NCI-H2227 treated with DMSO at 0.1 percent for 48 hours (cell line): ENCODE measurements at regions not wholly inside any gene's neighbourhood (a gene's known extent, or its start where the extent isn't known, plus 50 kb on each side); places are given as distances from the start of the nearest gene placed in this dataset.
"Not testable (repeated sequence)": the region's sequence is repeated elsewhere in the genome, so short reads cannot be mapped to it uniquely, and the experiment has no call there.

Source experiments
- DNase-seq: peaks from one replicate; lab custom pipeline; 2025; lab: John Stamatoyannopoulos, UW

- DNase-seq: not testable (repeated sequence)
Measured at GRCh38 chr2:111287646-111288568, 167.2 kb downstream of the BCL2L11 start.

GRCh38 chr2:111290370-111290769 lies 169.7 kb downstream of the BCL2L11 start:
- not testable (repeated sequence) for DNase-seq

DNA sequence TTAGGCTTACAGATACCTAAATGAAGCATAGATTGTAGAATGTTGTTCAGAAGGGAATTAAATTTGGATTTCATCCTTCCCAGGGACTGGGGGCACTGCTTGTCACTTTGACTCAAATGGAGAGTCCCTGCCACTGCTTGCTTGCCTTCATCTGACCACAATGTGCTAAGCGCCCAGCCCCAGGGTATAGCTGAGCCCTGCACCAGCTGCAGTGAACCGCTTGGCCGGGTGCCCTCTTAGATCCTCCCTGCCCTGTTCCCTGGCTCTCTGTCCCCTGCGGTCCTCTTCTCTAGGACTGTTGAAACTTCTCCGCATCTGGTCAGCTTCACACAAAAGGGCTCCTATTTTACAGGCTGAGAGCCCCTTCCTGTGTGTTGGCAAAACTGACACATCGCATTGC lies 170.9 kb downstream of the BCL2L11 start:
- DNase-seq: not testable (repeated sequence)

DNA sequence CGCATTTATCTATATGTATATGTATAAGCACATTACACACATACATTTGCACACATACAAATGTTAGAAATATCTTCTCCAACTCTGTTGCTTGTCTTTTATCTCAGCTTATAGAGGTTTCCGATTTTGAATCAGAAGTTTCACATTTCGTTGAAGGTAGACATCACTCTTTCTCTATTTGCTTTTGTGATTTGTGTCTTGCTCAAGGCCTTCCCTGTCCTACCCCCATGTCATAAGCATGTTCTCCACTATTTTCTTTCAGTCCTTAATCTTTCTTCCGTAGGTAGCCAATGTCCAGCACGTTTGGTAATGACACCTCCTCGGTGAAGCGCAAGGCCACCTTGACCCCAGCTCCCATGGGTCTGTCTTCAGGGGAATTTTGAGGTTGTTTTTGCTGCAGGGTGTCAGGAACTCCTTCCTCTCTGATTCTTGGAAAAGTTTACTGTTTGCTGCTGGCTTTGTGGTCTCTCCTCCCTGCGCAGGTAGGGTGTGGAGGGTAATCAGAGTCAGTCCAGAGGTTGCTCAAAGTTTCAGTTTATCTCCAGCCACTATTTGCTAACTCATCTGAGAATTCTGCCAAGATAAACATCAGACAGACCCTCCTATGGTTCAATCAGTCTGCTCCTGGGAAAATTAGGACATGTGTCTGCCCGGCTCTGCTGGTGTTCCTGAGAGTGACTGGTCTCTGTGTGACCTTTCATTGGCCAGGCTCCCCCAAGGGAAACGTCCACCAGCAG lies 171.7 kb downstream of the BCL2L11 start:
- not testable (repeated sequence) for DNase-seq

GRCh38 chr2:111294699-111295098 lies 174.0 kb downstream of the BCL2L11 start:
- DNase-seq: not testable (repeated sequence)

GRCh38 chr2:111296122-111296804 lies 175.5 kb downstream of the BCL2L11 start:
- not testable (repeated sequence) for DNase-seq

DNA sequence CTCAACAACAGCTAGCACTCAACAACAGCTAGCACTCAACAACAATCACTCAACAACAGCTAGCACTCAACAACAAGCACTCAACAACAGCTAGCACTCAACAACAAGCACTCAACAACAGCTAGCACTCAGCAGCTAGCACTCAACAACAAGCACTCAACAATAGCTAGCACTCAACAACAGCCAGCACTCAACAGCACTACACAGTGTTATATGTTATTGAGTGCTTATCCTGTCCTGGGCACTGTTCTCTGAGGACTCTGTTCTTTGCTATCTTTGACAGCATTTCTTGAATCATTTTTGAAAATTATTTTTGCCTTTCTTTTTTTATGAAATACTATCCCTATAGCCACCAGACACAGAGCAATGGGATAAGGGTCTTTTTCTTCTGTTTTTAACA lies 176.4 kb downstream of the BCL2L11 start:
- DNase-seq: not testable (repeated sequence)

DNA sequence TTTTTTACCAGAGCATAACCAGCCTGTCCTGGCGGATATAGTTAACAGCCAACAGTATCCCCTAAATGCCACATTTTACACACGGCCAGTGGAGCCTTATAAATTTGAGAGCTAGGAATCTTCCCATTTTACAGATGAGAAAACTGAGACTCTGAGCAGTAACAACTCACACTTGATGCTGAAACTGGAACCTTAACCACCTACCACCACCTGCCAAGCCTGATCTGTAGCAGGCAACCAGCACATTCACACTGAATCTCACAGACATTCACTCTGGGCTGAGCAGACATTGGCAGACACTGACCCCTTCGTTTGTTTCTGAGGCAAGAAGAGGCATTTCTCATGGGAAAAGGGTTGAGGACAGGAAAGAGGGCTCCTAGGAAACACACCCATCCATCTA lies 178.2 kb downstream of the BCL2L11 start:
- DNase-seq: not testable (repeated sequence)

DNA sequence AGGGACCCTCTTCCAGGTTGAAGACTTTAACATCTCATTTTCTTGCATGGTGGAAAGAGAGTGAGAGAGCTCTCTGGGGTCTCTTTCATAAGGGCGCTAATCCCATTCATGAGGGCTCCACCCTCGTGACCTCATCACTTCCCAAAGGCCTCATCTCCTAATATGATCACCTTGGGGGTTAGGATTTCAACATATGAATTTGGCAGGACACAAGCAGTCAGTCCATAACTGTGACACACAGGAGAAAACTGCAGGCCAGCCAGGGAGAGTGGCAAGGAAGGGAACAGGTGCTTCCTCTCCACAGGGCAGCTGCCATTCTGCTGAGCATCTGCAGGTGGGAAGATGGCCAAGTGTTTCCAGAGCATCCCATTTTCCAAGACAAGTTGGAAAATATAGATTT lies 178.9 kb downstream of the BCL2L11 start:
- DNase-seq: not testable (repeated sequence)

GRCh38 chr2:111301677-111302076 lies 181.0 kb downstream of the BCL2L11 start:
- DNase-seq: not testable (repeated sequence)

- not testable (repeated sequence) for DNase-seq
Measured at GRCh38 chr2:111302397-111303218, 181.9 kb downstream of the BCL2L11 start.

GRCh38 chr2:111307302-111307701 lies 186.6 kb downstream of the BCL2L11 start:
- not testable (repeated sequence) for DNase-seq

- not testable (repeated sequence) for DNase-seq
Measured at GRCh38 chr2:111309231-111310075, 188.7 kb downstream of the BCL2L11 start.

DNA sequence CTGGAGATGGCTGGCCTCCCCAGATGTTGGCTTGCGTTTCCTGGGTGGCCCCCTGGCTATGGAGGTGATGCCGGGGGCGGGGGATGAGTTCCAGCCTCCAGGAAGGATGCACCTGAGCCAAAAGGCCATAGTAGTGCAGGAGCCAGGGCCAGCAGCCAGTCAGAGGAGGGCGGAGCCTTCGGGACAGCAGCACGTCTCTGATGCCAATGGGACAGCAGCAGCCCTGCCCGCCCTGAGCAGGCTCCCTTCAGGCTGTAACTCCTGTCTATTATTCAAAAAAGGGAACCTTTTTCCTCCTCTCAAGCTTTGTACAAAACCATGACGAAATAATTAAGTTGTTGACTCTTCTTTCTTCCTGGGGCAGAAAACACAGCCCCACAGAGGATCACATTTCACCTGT lies 189.7 kb downstream of the BCL2L11 start:
- DNase-seq: not testable (repeated sequence)

DNA sequence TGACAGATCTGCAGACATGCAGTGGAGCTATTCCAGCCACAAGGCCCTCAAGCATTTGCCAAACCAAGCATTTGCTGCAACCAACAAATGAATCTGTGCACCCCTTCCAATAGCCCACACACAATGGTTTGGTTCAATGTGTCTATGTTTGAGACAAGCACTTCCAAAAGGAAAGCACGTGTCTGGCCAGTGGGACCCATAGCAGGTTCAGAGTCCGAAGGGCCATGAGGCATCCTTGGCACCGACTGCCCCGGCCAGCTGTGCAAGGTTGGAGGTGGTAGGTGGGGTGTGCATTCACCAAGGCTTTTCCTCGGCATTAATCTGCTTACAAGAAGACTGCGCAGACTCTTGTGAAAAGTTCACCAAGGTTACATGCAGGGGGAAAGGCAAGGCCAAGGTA lies 190.9 kb downstream of the BCL2L11 start:
- DNase-seq: not testable (repeated sequence)

DNA sequence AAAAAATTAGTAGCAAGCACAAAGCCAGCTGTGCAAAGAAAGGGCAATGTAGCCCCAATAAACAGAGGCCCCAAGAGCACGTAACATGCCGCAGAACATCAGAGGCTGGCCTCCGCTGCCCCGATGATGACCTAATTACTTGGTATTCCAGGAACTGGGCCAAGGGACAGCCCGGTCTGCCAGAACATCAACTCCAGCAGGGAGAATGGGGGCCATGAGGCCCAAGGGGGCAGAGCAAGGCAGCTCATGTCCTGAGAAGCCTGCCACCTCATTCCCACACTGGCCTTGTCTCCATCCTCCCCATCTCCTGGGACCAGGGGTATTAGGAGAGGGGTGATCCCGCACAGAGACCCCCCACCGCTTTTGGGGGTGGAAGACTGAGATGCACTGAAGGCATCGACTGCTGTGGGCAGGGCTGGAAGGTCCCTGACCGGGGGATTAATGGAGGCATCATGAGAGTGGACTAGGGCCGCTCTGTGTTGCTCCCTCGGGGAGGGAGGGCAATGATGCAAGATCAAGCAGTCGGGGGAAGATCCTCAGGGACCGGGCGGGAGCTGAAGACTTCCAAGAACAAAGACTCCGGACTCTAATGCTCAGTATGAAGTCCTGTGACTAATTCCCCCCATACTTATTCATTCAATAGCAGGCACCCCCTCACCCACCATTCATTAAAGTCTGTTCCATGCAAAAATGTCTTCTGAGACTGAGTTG lies 192.3 kb downstream of the BCL2L11 start:
- not testable (repeated sequence) for DNase-seq

GRCh38 chr2:111313711-111314110 lies 193.0 kb downstream of the BCL2L11 start:
- DNase-seq: not testable (repeated sequence)

- DNase-seq: not testable (repeated sequence)
Measured at GRCh38 chr2:111315188-111315917, 194.6 kb downstream of the BCL2L11 start.

- DNase-seq: not testable (repeated sequence)
Measured at GRCh38 chr2:111316221-111316741, 195.6 kb downstream of the BCL2L11 start.
